CD4-positive, alpha-beta memory T cell (primary cell): ENCODE measurements at regions not wholly inside any gene's neighbourhood (a gene's known extent, or its start where the extent isn't known, plus 50 kb on each side); places are given as distances from the start of the nearest gene placed in this dataset.
"Not testable (repeated sequence)": the region's sequence is repeated elsewhere in the genome, so short reads cannot be mapped to it uniquely, and the experiment has no call there.

Experiments used
- CTCF ChIA-PET: fragments of 350-600 bp; sonication (Branson Sonifier 250); formaldehyde crosslinking; loops from one replicate; lab custom pipeline; 2021; ENCODE audit warnings: inconsistent platforms; ENCODE audit not compliant: partially characterized antibody; lab: Charles Lee
- POLR2A ChIA-PET: fragments of 350-600 bp; sonication (Branson Sonifier 250); formaldehyde crosslinking; loops from one replicate; lab custom pipeline; 2021; ENCODE audit not compliant: partially characterized antibody; lab: Charles Lee
- DNase-seq, 5 donors: peaks; one replicate each; pipeline versions ENCODE4 v3.0.0 to v3.0.0-alpha.2; 2020 to 2022; ENCODE audit warnings: mixed read lengths in 1 of 5
- H3K27ac ChIP-seq: one replicate; pipeline ENCODE4 v1.7.0; 2013; ENCODE audit warnings: low read depth, low read length
- H3K27me3 ChIP-seq: 2 replicates; pipeline ENCODE4 v1.7.0; 2013; ENCODE audit warnings: mild to moderate bottlenecking, low read length, moderate library complexity; ENCODE audit not compliant: insufficient read depth
- H3K36me3 ChIP-seq: 2 replicates; pipeline ENCODE4 v1.7.0; 2013; ENCODE audit warnings: mild to moderate bottlenecking, low read length, moderate library complexity; ENCODE audit not compliant: insufficient read depth
- H3K4me1 ChIP-seq: 2 replicates; pipeline ENCODE4 v1.7.0; 2013; ENCODE audit warnings: mild to moderate bottlenecking, low read length, moderate library complexity; ENCODE audit not compliant: insufficient read depth
- H3K4me3 ChIP-seq, 2 donors: one replicate each; pipeline ENCODE4 v1.7.0; 2013; ENCODE audit warnings: low read length in 2 of 2, mild to moderate bottlenecking in 1 of 2
- H3K9me3 ChIP-seq, 2 donors: one replicate each; pipeline ENCODE4 v1.7.0; 2013; ENCODE audit warnings: low read length in 2 of 2, control low read depth in 1 of 2; ENCODE audit not compliant: control insufficient read depth in 1 of 2
- H3K27ac Mint-ChIP-seq, 7 donors: one replicate each; pipeline ENCODE4 v1.8.0; 2020 to 2021; ENCODE audit warnings: mixed read lengths in 7 of 7, mild to moderate bottlenecking in 6 of 7, inconsistent platforms in 3 of 7, moderate library complexity in 3 of 7
- H3K27me3 Mint-ChIP-seq, 2 donors: one replicate each; pipeline ENCODE4 v1.8.0; 2020 to 2021; ENCODE audit warnings: mixed read lengths in 2 of 2
- H3K36me3 Mint-ChIP-seq, 2 donors: one replicate each; pipeline ENCODE4 v1.8.0; 2020 to 2021; ENCODE audit warnings: mixed read lengths in 2 of 2, inconsistent platforms in 1 of 2, mild to moderate bottlenecking in 1 of 2
- H3K4me1 Mint-ChIP-seq, 4 donors: one replicate each; pipeline ENCODE4 v1.8.0; 2020 to 2021; ENCODE audit warnings: mixed read lengths in 4 of 4, mild to moderate bottlenecking in 1 of 4
- H3K4me3 Mint-ChIP-seq, 8 donors: one replicate each; pipeline ENCODE4 v1.8.0; 2020 to 2021; ENCODE audit warnings: mixed read lengths in 8 of 8, mild to moderate bottlenecking in 7 of 8, moderate library complexity in 6 of 8, inconsistent platforms in 3 of 8
- H3K9me3 Mint-ChIP-seq, 8 donors: one replicate each; pipeline ENCODE4 v1.8.0; 2020 to 2021; ENCODE audit warnings: mixed read lengths in 8 of 8, mild to moderate bottlenecking in 5 of 8, inconsistent platforms in 3 of 8, moderate library complexity in 1 of 8
- intact Hi-C: fragments of 100-400 bp; cut with micrococcal nuclease; formaldehyde crosslinking; loops from one replicate; pipeline ENCODE4 v1.15.1; 2023

DNA sequence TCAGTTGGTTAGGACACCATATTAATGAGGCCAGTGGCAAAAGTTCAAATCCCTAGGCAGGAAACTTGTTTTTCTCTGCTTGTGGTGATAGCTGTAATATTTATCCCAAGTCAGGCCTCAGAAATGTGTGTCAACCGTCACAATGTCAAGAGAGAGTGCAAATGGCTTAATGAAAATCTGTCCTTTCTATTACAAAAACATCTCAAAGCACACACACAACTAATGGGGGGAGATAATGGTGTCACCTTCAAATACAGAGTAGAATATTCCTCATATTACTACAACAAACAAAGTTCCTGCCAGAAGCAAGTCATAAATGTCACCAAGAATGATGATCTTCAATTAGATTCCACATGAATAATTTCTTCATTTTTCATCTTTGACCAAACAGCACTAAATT lies 127.2 kb upstream of the MARCHF11 start:
- Histone ChIP-seq H3K27me3 (no peaks in the 10 kb centered on the region), H3K4me3 (no peak overlapping the region), H3K36me3 (no peaks in the 10 kb centered on the region), H3K9me3 (no peaks in the 10 kb centered on the region), H3K27ac (no peak overlapping the region), H3K4me1 (no peaks in the 10 kb centered on the region)
- intact Hi-C loops = no loop called here
- Mint-ChIP-seq H3K9me3 (peaks cover 0 to 4% (median 0%) of the 10 kb centered on the region in 8 donors), H3K4me3 (no peak overlapping the region), H3K27ac (no peak overlapping the region), H3K4me1 (no peaks in the 10 kb centered on the region), H3K36me3 (no peaks in the 10 kb centered on the region), H3K27me3 (no peaks in the 10 kb centered on the region)
- DNase-seq = no peak
- CTCF ChIA-PET = no interaction called here
- POLR2A ChIA-PET = no interaction called here

DNA sequence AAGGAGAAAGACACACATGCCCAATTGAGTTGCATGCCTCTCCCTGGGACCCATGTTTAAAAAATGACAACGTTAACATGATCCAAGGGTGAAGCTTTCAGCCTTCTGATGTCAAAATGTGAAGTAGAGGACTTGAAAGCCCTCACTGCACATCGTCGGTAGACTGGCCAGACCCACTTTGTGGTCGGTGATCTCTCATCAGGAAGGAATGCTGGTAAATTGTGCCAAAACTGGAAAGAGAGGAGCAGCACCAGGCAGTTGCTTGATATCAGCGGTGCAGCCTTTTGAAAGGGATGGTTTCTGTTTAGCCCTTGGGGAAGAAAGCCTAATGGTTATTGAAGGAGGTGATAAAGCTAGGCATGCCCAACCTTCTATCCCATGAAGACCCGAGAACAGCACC lies 125.3 kb upstream of the MARCHF11 start:
- H3K4me1 Mint-ChIP-seq = no peaks in the 10 kb centered on the region
- DNase-seq = no peak
- ChIA-PET POLR2A (no interaction called here), CTCF (no interaction called here)
- H3K27ac ChIP-seq = no peak overlapping the region
- H3K27me3 Mint-ChIP-seq = no peaks in the 10 kb centered on the region
- H3K36me3 ChIP-seq = no peaks in the 10 kb centered on the region
- H3K4me3 Mint-ChIP-seq = no peak overlapping the region
- no peak overlapping the region for H3K27ac Mint-ChIP-seq
- H3K4me1 ChIP-seq = no peaks in the 10 kb centered on the region
- no peak overlapping the region for H3K4me3 ChIP-seq
- no peaks in the 10 kb centered on the region for H3K9me3 ChIP-seq
- no peaks in the 10 kb centered on the region for H3K27me3 ChIP-seq
- no peaks in the 10 kb centered on the region for H3K36me3 Mint-ChIP-seq
- intact Hi-C loops = no loop called here
- peaks cover 0 to 2% (median 0%) of the 10 kb centered on the region in 8 donors for H3K9me3 Mint-ChIP-seq

DNA sequence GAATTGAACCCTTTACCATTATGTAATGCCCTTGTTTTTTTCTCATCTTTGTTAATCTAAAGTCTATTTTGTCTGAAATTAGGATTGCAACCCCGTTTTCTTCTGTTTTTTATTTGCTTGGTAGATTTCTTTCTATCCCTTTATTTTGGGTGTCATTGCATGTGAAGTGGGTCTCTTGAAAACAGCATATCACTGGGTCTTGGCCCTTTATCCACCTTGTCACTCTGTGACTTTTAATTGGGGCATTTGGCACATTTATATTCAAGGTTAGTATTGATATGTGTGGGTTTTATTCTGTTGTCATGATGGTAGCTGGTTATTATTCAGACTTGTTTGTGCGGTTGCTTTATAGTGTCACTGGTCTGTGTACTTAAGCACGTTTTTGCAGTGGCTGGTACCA lies 117.4 kb upstream of the MARCHF11 start:
- Histone ChIP-seq H3K9me3 (no peaks in the 10 kb centered on the region), H3K4me3 (no peak overlapping the region), H3K36me3 (no peaks in the 10 kb centered on the region), H3K4me1 (no peaks in the 10 kb centered on the region), H3K27ac (no peak overlapping the region), H3K27me3 (no peaks in the 10 kb centered on the region)
- Mint-ChIP-seq H3K4me1 (no peaks in the 10 kb centered on the region), H3K9me3 (peaks cover 3 to 38% (median 26%) of the 10 kb centered on the region in 8 donors), H3K27ac (no peak overlapping the region), H3K4me3 (no peak overlapping the region), H3K36me3 (no peaks in the 10 kb centered on the region), H3K27me3 (no peaks in the 10 kb centered on the region)
- POLR2A ChIA-PET = no interaction called here
- no peak for DNase-seq
- CTCF ChIA-PET = interaction anchor here (0.6 kb wide), 1 partner anchor 924 kb away, joined by 3 read pairs; no protein-coding TSS in a partner anchor
- intact Hi-C loops = no loop called here

DNA sequence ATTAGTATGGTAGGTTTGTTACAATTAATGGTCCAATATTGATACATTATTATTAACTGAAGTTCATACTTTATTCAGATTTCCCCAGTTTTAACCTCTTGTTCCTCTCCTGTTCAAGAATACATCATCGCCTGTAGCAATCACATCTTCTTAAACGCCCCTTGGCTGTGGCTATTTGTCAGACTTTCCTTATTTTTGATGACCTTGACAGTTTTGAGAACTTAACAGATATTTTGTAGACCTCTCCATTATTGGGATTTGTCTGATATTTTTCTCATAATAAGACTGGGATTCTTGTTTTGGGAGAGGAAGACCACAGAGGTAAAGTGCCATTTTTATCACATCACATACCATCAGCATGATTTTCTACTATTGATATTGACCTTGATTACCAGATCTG lies 112.3 kb upstream of the MARCHF11 start:
- Mint-ChIP-seq H3K27ac (no peak overlapping the region), H3K27me3 (no peaks in the 10 kb centered on the region), H3K4me3 (no peak overlapping the region), H3K4me1 (no peaks in the 10 kb centered on the region), H3K36me3 (no peaks in the 10 kb centered on the region), H3K9me3 (peaks cover 3 to 22% (median 15%) of the 10 kb centered on the region in 8 donors)
- CTCF ChIA-PET = no interaction called here
- POLR2A ChIA-PET = no interaction called here
- intact Hi-C loops = no loop called here
- H3K9me3 ChIP-seq = no peaks in the 10 kb centered on the region
- no peaks in the 10 kb centered on the region for H3K27me3 ChIP-seq
- no peak for DNase-seq
- H3K36me3 ChIP-seq = no peaks in the 10 kb centered on the region
- H3K4me1 ChIP-seq = no peaks in the 10 kb centered on the region
- no peak overlapping the region for H3K27ac ChIP-seq
- no peak overlapping the region for H3K4me3 ChIP-seq

DNA sequence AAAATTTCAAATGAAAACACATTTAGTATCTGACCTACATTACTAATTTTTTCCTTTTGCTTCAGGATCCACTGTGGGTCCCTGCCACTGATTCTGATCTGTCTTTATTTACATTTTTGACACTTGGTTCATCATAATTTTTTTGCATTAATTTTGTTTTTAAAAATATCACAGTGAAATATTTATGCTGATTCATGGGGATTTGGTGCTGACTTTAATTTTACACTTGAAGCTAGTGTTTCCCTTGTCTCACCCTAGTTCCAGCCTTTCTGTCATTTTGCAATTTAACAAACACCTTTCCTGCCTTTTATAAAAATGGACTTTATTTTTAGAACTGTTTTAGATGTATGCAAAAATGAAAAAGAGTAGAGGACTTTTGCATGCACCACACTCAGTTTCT lies 111.9 kb upstream of the MARCHF11 start:
- DNase-seq = no peak
- intact Hi-C loops = no loop called here
- Mint-ChIP-seq H3K4me3 (no peak overlapping the region), H3K27me3 (no peaks in the 10 kb centered on the region), H3K4me1 (no peaks in the 10 kb centered on the region), H3K9me3 (peaks cover 3 to 19% (median 12%) of the 10 kb centered on the region in 8 donors), H3K36me3 (no peaks in the 10 kb centered on the region), H3K27ac (no peak overlapping the region)
- Histone ChIP-seq H3K27me3 (no peaks in the 10 kb centered on the region), H3K36me3 (no peaks in the 10 kb centered on the region), H3K4me3 (no peak overlapping the region), H3K4me1 (no peaks in the 10 kb centered on the region), H3K9me3 (no peaks in the 10 kb centered on the region), H3K27ac (no peak overlapping the region)
- ChIA-PET POLR2A (no interaction called here), CTCF (no interaction called here)

DNA sequence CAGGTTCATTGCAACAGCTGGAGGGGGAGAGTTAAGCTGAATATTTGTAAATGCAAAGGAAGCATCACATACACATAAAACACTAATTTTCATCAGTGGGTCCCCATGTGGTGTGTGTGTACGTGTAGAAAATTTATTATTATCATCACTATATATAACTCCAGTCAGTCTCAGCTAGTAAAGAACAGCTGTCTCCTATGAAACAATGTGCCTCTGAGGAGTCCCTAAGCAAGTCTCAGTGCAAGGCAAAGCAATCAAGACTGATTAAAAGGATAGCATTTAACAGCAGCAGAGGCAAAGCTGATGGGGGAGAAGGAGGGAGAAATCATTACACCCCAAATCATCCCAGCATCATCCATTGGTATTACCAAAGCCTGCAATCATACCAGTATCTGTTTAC lies 104.2 kb upstream of the MARCHF11 start:
- no peaks in the 10 kb centered on the region for H3K9me3 ChIP-seq
- H3K27ac ChIP-seq = no peak overlapping the region
- ChIA-PET POLR2A (no interaction called here), CTCF (no interaction called here)
- H3K27me3 ChIP-seq = no peaks in the 10 kb centered on the region
- no peaks in the 10 kb centered on the region for H3K36me3 ChIP-seq
- no peak overlapping the region for H3K4me3 ChIP-seq
- no peaks in the 10 kb centered on the region for H3K27me3 Mint-ChIP-seq
- no peak overlapping the region for H3K4me3 Mint-ChIP-seq
- no peak for DNase-seq
- no peaks in the 10 kb centered on the region for H3K36me3 Mint-ChIP-seq
- H3K27ac Mint-ChIP-seq = no peak overlapping the region
- peaks cover 0 to 10% (median 0%) of the 10 kb centered on the region in 8 donors for H3K9me3 Mint-ChIP-seq
- intact Hi-C loops = no loop called here
- no peaks in the 10 kb centered on the region for H3K4me1 ChIP-seq
- H3K4me1 Mint-ChIP-seq = no peaks in the 10 kb centered on the region

DNA sequence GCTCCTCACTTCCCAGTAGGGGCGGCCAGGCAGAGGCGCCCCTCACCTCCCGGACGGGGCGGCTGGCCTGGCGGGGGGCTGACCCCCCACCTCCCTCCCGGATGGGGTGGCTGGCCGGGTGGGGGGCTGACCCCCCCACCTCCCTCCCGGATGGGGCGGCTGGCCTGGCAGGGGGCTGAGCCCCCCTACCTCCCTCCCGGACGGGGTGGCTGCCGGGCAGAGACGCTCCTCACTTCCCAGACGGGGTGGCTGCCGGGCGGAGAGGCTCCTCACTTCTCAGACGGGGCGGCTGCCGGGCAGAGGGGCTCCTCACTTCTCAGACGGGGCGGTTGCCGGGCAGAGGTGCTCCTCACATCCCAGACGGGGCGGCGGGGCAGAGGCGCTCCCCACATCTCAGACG lies 97.3 kb upstream of the MARCHF11 start:
- H3K9me3 ChIP-seq, H3K9me3 Mint-ChIP-seq, H3K36me3 ChIP-seq, H3K36me3 Mint-ChIP-seq, H3K4me3 Mint-ChIP-seq, H3K27ac Mint-ChIP-seq, H3K4me3 ChIP-seq, H3K27me3 Mint-ChIP-seq, CTCF ChIA-PET, H3K27ac ChIP-seq, DNase-seq, H3K4me1 ChIP-seq, H3K4me1 Mint-ChIP-seq, POLR2A ChIA-PET, intact Hi-C loops, H3K27me3 ChIP-seq: not testable (repeated sequence)

DNA sequence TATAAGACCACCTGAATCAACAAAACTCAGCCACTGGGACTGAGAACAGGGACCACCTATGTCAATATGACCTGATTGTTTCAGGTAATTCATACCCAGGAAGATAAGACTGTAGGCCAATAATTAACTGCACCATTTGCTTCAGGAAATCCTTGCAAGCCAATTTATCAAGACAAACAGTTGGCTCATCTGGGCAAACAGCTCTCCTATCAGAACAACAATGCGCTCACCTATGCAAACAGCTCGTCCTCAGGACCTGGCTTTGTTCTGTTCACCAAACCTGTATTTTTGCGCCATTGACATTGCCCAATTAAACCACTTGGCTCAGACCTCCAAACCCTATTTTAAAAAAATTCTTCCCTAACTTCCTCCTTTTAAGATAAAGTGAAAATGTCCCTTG lies 92.3 kb upstream of the MARCHF11 start:
- Mint-ChIP-seq H3K4me1 (no peaks in the 10 kb centered on the region), H3K27ac (no peak overlapping the region), H3K36me3 (no peaks in the 10 kb centered on the region), H3K4me3 (no peak overlapping the region), H3K9me3 (peaks cover 0 to 5% (median under 1%) of the 10 kb centered on the region in 8 donors), H3K27me3 (peaks cover 0 to 5% of the 10 kb centered on the region in 2 donors)
- no peaks in the 10 kb centered on the region for H3K4me1 ChIP-seq
- CTCF ChIA-PET = no interaction called here
- no peaks in the 10 kb centered on the region for H3K27me3 ChIP-seq
- no peak overlapping the region for H3K27ac ChIP-seq
- POLR2A ChIA-PET = no interaction called here
- DNase-seq = no peak
- intact Hi-C loops = no loop called here
- no peak overlapping the region for H3K4me3 ChIP-seq
- H3K9me3 ChIP-seq = no peaks in the 10 kb centered on the region
- H3K36me3 ChIP-seq = no peaks in the 10 kb centered on the region
